HG02884 (cell line): ENCODE measurements at regions not wholly inside any gene's neighbourhood (a gene's known extent, or its start where the extent isn't known, plus 50 kb on each side); places are given as distances from the start of the nearest gene placed in this dataset.

ENCODE experiments used
- ATAC-seq: cut with Tn5 transposase; IDR thresholded peaks from one replicate; pipeline ENCODE4 v1.9.1; 2021; ENCODE audit warnings: mild to moderate bottlenecking, moderate library complexity; ENCODE audit not compliant: unreplicated experiment

GRCh38 chr3:176969066-176969465, 228.2 kb downstream of the TBL1XR1 start:
- no peak for ATAC-seq

DNA sequence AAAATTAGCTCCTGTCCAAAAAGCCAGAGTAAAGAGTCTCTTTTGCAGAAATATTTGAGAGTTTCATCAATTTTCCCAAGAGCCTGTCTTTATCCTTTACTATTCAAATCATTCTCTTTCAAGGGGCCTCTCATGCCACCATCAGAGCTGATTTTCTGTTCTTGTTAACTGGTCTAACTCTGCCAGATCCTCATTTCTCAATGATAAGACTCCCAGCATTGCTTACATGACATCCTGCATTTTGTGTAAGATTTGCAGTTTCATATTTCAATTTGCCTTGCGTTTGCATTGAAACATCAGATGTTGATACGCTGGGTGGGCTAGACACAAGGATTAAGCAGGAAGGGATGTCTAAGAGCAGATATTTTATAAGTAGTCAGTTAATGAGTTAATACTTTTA, 228.7 kb downstream of the TBL1XR1 start:
- no peak for ATAC-seq

DNA sequence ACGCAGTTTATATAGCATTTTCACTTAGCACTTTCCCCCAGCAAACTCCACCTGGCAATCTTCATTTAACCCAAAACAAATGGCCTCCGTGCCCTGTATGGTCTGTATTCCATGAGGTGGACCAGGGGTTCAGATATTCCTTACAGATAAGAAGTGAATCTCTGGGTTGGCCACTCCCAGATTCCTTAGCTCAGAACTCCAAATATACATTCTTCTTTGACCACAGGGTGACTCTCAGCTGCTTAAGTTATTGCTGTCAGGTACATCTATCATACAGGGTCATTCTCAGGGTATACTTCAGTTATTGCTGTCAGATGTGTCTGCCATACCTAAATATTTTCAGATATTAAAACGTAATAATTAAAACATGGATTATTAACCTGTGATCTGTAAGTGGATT, 229.8 kb downstream of the TBL1XR1 start:
- no peak for ATAC-seq

DNA sequence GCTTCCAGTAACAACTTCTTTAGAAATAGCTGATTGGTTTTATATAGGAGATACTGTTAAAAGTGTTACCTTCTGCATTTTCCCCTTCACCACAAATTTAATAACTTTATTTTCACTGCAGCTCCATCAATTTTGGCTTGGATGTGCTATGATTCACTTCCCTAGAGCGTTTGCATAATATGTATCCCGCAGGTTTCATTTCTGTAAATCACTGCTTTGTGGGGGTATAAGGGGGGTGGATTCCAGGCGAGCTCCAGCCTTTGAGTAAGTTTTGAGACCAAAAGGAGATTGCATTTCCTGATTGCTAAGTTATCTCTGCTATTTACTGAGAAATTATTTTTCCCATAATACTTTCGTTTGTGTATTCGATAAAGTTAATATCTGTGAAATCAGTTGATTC, 232.6 kb downstream of the TBL1XR1 start:
- ATAC-seq, result no peak

DNA sequence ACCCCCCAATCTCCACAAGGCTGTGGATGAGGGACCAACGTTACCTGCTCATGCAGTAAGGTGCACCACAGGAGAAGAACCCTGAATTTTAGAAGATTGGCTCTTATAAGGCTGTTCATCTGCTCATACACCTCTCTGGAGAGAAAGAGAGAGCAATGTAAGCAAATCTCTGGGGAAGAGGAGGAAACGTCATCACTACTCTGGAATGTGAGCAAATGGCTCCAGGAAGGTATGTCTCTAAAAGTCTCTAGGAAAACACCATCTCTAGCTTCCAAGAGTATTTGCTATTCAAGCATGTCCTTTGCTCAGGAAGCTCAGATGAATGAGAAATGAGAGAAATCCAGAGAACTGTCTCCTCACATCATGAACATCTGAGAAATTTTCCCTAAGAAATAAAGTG, 235.4 kb downstream of the TBL1XR1 start:
- ATAC-seq, result no peak

- ATAC-seq, result no peak
Observed at GRCh38 chr3:176959867-176960266, 237.4 kb downstream of the TBL1XR1 start.

GRCh38 chr3:176958560-176958959, 238.7 kb downstream of the TBL1XR1 start:
- ATAC-seq, result no peak

DNA sequence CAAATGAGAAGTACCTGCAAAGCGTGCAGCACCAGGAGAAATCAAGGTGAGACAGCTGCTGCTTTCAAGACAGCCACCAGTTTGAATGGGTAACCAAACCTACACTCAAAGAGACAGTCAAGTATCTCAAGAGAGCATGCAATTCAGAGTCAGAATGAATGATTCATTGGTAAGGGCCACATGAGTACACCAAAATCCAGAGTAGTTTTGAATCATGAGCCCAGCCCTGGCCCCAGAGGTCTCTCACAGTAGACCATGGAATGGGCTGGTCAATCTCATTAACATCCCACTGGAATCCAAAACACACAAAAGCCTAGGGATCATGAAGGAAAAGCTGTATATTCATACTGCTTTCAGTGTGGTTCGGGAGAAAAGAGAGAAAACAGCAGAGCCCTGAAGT, 242.8 kb downstream of the TBL1XR1 start:
- ATAC-seq, result no peak

DNA sequence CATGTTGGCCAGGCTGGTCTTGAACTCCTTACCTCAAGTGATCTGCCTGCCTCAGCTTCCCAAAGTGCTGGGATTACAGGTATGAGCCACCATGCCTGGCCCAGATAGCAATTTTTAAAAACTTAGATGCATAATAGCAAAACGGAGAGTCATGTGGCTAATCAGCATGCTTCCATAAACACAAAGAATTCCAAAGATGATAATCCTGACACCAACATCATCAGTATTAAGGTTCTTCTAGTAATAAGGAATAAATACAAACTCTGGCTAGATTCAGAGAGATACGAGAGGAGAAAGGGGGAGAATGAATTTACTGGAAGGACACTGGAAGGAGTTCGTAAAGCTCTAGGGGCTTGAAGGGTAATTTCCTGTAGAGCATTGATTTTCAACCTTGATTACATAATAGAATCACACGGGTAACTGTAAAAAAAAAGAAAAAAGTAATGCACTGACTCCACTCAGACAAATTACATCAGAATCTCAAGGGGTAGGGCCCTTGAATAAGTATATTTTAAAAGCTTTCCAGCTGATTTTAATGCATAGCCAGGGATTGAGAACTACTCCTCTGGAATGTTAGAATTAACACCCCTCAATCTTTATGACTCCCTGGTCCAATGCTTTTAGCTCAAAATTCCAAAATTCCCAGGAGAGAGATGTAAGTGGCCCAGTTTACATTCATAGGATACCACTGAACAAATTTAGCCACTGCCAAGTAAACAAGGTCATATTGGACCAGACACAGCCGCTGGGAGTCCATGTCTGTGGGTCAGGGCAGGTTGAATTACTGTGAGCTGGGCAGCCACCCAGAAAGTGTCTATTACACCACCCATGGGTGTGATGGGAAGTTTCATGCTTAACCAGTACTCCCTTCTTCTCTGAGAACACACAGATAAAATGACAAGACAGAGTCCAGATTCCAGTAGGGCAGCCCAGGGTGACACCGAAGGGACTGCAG, 243.9 kb downstream of the TBL1XR1 start:
- no peak for ATAC-seq

DNA sequence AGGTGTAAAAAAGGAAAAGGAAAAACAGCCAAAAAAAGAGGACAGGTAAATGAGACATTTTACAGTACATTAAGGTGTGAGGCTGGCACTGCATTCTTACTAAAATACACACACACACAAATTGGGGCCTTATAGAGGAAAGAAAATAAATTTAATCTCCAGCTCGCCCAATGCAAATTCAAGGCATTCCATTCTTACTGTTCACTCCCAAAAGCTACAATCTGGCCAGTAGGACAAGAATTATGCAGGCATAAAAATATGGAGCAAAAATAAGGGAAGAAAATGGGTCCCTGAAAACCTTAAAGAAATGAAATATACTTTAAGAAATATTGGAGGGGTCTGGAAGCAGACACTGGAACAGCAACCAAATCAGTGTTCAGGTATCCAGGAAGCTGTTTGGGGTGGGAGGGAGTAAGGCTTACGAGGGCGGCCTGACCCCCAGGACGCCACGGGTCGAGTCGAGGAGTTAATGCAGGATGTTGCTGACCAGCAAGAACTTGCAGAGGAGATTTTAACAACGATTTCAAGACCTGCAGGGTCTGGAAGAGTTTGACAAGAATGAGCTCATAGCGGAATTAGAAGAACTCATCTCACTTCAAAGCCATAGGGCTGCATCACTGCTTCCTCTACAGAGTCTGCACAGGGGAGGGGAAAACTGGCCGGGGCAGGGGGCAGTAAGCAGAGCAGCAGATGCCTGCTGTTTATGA, 245.5 kb downstream of the TBL1XR1 start:
- no peak for ATAC-seq

- ATAC-seq, result no peak
Observed at GRCh38 chr3:176951144-176951543, 246.1 kb downstream of the TBL1XR1 start.

- no peak for ATAC-seq
Observed at GRCh38 chr3:176950743-176951142, 246.5 kb downstream of the TBL1XR1 start.

GRCh38 chr3:176948151-176948550, 249.1 kb downstream of the TBL1XR1 start:
- ATAC-seq, result no peak

DNA sequence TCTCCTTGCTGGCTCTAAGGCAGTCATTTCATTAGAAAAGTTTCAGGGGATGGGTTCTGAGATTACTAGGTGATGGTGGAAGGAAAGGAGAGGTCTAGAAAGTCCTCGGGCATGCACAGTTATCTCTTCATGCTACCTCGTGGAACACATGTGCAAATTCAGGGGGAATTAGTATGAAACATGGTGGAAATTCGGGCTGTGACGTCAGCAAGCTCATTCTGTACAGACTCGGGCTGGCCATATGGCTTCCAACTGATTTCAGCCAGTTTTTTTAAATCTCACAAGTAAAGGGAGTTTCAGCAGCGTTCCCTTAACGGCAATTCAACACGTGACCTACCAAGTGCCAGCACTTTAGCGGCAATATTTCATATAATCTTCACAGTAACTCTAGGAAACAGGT, 251.1 kb downstream of the TBL1XR1 start:
- ATAC-seq, result no peak

DNA sequence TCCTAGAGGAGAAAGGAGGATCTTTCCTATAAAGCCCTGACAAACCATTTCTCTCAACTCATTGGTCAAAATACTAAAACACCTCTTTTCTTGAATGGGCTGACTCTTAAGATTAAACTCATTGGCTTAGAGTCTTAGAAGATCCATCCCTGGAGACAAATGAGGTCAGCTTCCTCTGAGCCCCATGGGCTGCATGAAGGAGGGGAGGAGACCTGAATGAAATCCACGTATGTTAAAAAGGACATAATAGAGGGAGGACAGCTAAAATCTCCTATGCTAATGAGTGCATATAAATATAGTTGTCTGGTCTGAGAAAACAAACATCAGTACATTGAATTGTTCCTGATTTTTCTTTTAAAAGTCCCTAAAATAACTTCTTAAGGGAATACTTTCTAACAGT, 255.0 kb downstream of the TBL1XR1 start:
- no peak for ATAC-seq

DNA sequence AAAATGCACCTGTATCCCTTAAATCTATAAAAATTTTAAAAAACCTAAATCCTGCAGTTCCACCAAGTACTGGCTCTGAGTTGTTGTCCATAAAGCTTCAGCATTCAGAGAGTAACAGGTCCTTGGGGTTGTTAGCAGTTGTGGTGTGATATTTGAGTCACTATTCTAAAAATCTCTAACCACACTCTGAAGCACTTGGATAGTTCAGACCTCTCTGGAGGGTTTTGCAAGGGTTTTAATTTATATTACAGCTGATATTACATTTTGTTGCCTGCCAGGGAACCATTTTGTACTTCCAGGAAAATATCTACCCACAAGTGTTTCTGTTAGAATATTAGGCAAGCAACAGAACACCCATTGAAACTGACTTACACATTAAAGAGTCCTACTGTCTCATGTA, 255.6 kb downstream of the TBL1XR1 start:
- ATAC-seq, result no peak

- peak; percentile 95 for ATAC-seq
Observed at GRCh38 chr3:176939022-176939817, 258.1 kb downstream of the TBL1XR1 start.

GRCh38 chr3:176937994-176938393, 259.3 kb downstream of the TBL1XR1 start:
- ATAC-seq, result no peak

GRCh38 chr3:176937541-176937940, 259.7 kb downstream of the TBL1XR1 start:
- ATAC-seq, result no peak

- no peak for ATAC-seq
Observed at GRCh38 chr3:176935194-176935888, 261.9 kb downstream of the TBL1XR1 start.

GRCh38 chr3:176934698-176935097, 262.6 kb downstream of the TBL1XR1 start:
- no peak for ATAC-seq
